Activated T-cell treated with anti-CD3 and anti-CD28 coated beads, Interleukin-2, amount 50 U/mL, for 48 hours (primary cell): ENCODE measurements at regions not wholly inside any gene's neighbourhood (a gene's known extent, or its start where the extent isn't known, plus 50 kb on each side); places are given as distances from the start of the nearest gene placed in this dataset.
"Not testable (repeated sequence)": the region's sequence is repeated elsewhere in the genome, so short reads cannot be mapped to it uniquely, and the experiment has no call there.

Experiments used
- DNase-seq, 2 experiments: peaks; one replicate each; pipeline ENCODE4 v3.0.0-alpha.2; 2020

DNA sequence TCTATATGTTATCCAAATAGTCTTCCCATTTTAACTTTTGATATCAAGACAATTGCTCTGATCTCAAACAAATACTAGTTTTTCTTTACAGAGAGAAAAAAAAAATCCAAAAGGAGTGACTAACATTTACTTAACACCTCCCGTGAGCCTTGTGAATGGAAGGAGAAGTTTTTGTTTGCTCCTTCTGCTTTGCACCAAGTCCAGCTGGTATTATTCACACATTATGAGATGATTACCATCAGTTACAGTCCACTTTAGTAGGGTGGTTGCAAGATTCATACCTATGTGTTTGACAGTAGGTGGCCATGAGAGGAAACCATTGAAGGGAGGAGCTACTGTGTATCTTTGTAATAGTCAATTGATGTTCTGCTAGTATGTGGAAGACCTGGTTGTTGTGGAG, 443.4 kb upstream of the ZP4 start:
- DNase-seq = no peak

- no peak for DNase-seq
These were observed 440.8 kb upstream of the ZP4 start for GRCh38 chr1:238331557-238331956.

GRCh38 chr1:238329671-238330070, 438.9 kb upstream of the ZP4 start:
- DNase-seq = no peak

- DNase-seq = not testable (repeated sequence)
These were observed 436.3 kb upstream of the ZP4 start for GRCh38 chr1:238327033-238327432.

- not testable (repeated sequence) for DNase-seq
These were observed 435.8 kb upstream of the ZP4 start for GRCh38 chr1:238326479-238326878.

DNA sequence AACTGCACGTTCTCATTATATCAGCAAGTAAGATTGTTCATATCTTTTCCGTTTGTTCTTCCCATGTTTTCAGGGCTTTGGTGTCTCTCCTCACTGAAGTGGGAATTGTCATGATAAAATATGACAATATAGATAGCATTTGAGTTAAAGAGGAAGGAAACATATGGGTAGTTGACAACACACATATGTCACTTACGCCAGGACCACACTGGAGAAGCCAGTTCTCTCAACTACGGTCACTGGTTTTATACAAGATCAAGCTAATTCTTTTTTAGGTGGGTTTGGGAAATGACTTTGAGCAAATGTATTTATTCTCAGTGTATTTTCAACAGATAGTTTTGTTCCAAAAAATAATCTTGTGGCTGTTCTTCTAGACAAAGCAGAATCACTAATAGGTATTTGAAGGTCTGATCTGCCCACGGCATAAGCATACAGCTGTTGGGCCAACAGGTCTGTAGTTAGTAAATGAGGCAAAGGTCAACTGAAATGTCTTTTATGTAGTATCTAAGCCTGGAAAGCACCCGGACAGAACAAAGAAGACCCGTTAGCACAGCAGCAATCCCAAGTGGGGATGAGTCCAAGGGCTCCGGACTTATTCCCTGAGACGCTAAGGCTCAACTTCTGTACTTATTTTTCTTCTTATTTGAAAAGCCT, 433.6 kb upstream of the ZP4 start:
- DNase-seq = no peak

- DNase-seq = no peak
These were observed 432.8 kb upstream of the ZP4 start for GRCh38 chr1:238323490-238323889.

- no peak for DNase-seq
These were observed 429.2 kb upstream of the ZP4 start for GRCh38 chr1:238319957-238320356.

- DNase-seq = no peak
These were observed 427.8 kb upstream of the ZP4 start for GRCh38 chr1:238318294-238319110.

DNA sequence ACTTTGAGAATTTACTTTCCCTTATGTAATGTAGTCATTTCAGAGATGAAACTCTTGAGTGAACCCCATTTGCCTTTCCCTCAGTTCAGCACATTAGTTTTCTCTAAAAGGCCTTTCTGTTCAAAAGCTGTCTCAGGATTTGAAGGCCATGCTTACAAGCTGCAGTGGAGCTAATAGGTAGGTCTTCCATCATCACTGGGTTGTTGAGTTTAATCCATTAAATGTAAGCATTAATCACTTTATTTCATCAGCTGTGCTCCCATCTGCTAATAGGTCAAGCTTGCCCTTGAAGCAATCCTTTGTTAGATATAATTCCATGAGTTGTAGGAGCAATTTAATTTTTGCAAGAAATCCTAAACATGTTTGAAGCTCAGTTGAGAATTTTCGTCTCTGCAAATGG, 422.2 kb upstream of the ZP4 start:
- DNase-seq = no peak

DNA sequence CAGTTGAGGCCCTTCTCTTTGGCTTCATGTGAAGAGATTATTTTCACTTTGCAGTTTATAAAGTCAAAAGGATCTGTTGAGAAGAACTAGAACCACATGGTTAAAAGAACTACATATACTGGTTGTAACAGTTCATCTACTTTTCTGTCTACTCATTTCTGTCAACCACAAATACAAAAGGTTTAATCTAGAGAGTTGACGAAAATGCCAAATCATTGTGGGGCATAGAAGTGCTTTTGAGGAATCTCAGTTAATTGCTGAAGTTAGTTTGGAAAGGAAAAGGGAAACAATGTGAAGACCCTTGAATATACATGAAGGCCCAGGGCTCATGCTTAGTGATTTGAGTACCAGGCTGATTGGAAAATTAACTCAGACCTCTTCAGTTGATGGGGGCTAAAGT, 415.7 kb upstream of the ZP4 start:
- no peak for DNase-seq

GRCh38 chr1:238302646-238303045, 411.9 kb upstream of the ZP4 start:
- DNase-seq = no peak

DNA sequence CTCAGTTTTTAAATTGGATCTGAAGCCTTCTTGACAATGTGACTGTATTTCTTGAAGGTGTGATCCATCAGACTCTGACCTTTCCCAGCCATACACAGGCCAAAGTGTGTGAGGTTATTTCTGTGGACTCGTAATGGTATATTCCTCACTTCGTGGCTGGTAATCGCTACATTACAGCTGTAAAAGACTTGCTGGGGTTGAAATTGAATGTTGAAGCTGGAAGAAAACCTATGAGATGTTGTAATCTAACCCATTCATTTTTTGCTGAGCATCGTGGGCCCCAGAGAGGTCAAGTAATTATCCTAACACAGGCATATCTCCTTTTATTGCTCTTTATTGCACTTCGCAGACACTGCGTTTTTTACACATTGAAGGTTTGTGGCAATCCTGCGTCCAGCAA, 405.6 kb upstream of the ZP4 start:
- no peak for DNase-seq

GRCh38 chr1:238293075-238293474, 402.4 kb upstream of the ZP4 start:
- DNase-seq = no peak

GRCh38 chr1:238281418-238281817, 390.7 kb upstream of the ZP4 start:
- DNase-seq = no peak

- DNase-seq = no peak
These were observed 389.1 kb upstream of the ZP4 start for GRCh38 chr1:238279694-238280380.

- no peak for DNase-seq
These were observed 381.4 kb upstream of the ZP4 start for GRCh38 chr1:238272145-238272544.

DNA sequence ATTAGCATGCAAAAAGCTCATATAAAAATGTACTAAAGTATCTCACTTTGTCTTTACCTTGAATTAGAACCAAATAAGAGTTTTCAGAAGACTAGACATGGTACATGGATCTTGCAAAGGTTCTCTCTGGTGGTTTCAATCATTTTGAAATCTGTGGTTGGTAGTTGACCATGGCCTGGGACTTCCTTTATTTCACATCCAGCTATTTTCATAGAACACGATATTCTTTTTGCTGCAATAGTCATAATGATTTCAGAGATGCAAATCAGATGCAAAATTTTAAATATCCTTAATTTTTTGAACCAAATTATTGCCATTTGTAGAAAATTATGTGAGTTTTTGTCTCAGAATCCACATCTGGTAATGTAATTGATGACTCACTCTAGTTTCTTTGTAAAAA, 375.1 kb upstream of the ZP4 start:
- DNase-seq = no peak

DNA sequence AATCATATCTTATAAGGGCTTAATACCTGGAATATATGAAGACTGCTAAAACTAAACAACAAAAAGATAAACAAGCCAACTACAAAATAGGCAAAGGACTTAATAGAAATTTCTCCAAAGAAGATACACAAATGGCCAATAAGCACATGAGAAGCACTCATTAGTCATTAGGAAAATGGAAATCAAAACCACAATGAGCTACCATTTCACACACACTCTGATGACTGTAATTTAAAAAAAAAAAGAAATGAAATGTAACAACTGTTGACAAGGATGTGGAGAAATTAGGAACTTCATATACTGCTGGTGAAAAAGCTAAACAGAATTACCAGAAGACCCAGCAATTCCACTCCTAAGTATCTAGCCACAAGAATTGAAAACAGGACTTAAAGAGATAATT, 374.2 kb upstream of the ZP4 start:
- no peak for DNase-seq

DNA sequence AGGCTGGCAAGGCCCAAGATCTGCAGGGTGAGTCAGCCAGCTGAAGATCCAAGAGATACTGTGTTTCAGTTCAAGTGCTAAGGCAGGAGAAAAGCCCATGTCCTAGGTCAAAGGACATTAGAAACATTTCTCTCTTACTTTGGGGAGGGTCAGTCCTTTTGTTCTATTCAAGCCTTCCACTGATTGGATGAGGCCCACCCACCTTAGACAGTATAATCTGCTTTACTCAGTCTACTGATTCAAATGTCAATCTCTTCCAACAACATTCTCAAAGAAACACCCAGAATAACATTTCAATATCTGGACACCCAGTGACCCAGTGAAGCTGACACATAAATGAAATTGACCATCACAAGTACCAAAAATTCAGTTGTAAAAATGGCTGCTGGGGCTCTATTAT, 367.8 kb upstream of the ZP4 start:
- DNase-seq = no peak

DNA sequence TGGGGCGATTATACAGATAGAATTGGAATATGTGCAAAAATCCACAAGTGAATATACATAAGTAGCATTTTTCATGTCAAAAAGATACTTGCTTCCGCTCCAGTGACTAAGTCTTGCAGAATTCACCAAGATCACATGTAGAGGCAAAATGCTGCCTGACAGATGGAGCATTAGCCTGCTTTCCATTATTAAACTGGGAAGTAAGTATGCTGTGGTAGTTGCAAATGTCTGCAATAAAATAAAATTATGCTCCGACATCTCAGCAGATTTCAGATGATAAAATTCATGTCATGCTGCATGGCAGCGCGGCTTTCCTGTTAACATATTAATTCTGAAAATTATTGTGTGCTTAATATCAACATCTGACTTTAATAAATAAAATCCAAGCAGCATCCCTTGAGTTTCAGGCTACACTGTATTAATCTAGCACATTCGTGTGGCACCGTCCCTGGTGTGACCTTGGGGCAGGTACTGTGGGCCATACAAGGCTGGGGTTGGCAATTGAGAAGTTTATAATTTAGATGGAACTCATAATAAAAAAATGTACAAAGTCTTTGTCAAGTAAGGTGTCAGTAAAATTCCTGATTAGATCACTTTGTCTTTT, 366.4 kb upstream of the ZP4 start:
- no peak for DNase-seq

DNA sequence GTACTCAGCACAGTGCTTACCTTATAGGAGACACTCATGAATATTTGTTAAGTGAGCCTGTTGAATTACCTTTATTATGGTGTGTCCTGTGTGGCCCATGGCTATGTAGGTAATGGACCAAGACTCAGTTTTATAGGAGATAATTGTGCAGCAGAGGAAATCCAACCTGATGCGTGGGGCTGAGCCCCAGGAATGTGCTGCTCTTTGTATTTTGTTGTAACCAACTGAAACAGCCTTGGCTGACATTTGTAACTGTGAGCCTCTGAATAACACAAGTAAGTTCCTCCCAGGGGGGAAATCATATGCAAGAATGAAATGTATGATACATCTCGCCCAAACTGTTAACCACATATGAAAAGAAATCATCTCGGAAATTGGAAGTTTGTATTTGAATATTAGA, 364.2 kb upstream of the ZP4 start:
- no peak for DNase-seq

GRCh38 chr1:238252033-238252802, 361.5 kb upstream of the ZP4 start:
- DNase-seq = peak; percentile 26 to 35
